Left ventricle myocardium inferior (tissue), 1 donor: ENCODE measurements at regions not wholly inside any gene's neighbourhood (a gene's known extent, or its start where the extent isn't known, plus 50 kb on each side); places are given as distances from the start of the nearest gene placed in this dataset.

Experiments used
- DNase-seq: peaks from one replicate; pipeline ENCODE4 v3.0.0-alpha.2; 2020
- H3K27ac ChIP-seq: fragments of 200-600 bp; replicated peaks from 2 replicates; pipeline ENCODE4 v1.8.0; 2021
- H3K27me3 ChIP-seq: fragments of 200-600 bp; 2 replicates; pipeline ENCODE4 v1.8.0; 2021; ENCODE audit warnings: low read depth
- H3K36me3 ChIP-seq: fragments of 200-600 bp; 2 replicates; pipeline ENCODE4 v1.8.0; 2021
- H3K4me1 ChIP-seq: fragments of 200-600 bp; 2 replicates; pipeline ENCODE4 v1.8.0; 2021
- H3K4me3 ChIP-seq: fragments of 200-600 bp; 2 replicates; pipeline ENCODE4 v1.8.0; 2021; ENCODE audit warnings: mild to moderate bottlenecking, moderate library complexity
- H3K9me3 ChIP-seq: fragments of 200-600 bp; replicated peaks from 2 replicates; pipeline ENCODE4 v1.8.0; 2021
- CTCF ChIP-seq: fragments of 200-600 bp; IDR thresholded peaks from 2 replicates; pipeline ENCODE4 v1.8.0; 2021; ENCODE audit warnings: antibody characterized with exemption, mild to moderate bottlenecking, borderline replicate concordance
- intact Hi-C: fragments of 100-400 bp; cut with micrococcal nuclease; formaldehyde crosslinking; loops from one replicate; pipeline ENCODE4 v1.11.0; 2022
- donor health status: DM: no; HTN: yes; CAD: no; lungs with severe emphysema.

DNA sequence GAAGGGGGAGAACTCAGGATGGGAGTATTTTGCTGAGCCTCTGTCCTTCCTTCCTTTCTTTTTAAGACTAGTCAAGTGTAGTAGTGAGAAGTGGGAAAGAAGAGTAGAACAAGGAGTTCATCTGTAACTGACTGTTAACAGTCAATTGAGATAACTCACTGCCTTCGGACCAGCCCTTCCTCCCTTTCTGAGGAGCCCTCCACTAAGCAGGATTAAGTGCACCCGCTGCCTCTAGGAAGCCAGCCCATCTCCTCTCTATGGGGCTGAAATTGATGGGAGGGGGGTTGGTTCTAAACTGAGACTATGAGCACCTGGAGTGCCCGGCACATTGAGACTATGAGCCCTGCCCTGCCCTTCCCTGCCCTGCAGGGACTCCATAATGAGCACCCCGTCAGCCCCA is 72.7 kb upstream of the TINAGL1 start:
- TF ChIP-seq CTCF = no peak
- intact Hi-C loops = no loop called here
- DNase-seq = no peak
- Histone ChIP-seq H3K4me3 (no peak overlapping the region), H3K27me3 (peaks cover 59% of the 10 kb centered on the region), H3K27ac (no peak overlapping the region), H3K9me3 (no peaks in the 10 kb centered on the region), H3K36me3 (no peaks in the 10 kb centered on the region), H3K4me1 (no peaks in the 10 kb centered on the region)

GRCh38 chr1:31504001-31504400 is 72.3 kb upstream of the TINAGL1 start:
- peaks cover 62% of the 10 kb centered on the region for H3K27me3 ChIP-seq
- intact Hi-C loops = no loop called here

GRCh38 chr1:31505911-31506497 is 70.3 kb upstream of the TINAGL1 start:
- Histone ChIP-seq H3K4me1 (no peaks in the 10 kb centered on the region), H3K36me3 (no peaks in the 10 kb centered on the region), H3K9me3 (no peaks in the 10 kb centered on the region), H3K4me3 (no peak overlapping the region), H3K27me3 (peaks cover 75% of the 10 kb centered on the region), H3K27ac (no peak overlapping the region)
- intact Hi-C loops = no loop called here
- TF ChIP-seq CTCF = no peak
- DNase-seq = no peak

More at GRCh38 chr1:31504001-31504400, 72.3 kb upstream of the TINAGL1 start:
- H3K36me3 ChIP-seq = no peaks in the 10 kb centered on the region
- no peak overlapping the region for H3K4me3 ChIP-seq
- H3K27ac ChIP-seq = no peak overlapping the region
- no peak for DNase-seq
- no peaks in the 10 kb centered on the region for H3K9me3 ChIP-seq
- no peak for TF ChIP-seq CTCF
- H3K4me1 ChIP-seq = no peaks in the 10 kb centered on the region

GRCh38 chr1:31507221-31507620 is 69.1 kb upstream of the TINAGL1 start:
- intact Hi-C loops = no loop called here
- no peak for TF ChIP-seq CTCF
- Histone ChIP-seq H3K9me3 (no peaks in the 10 kb centered on the region), H3K4me3 (no peak overlapping the region), H3K27me3 (peaks cover 74% of the 10 kb centered on the region), H3K4me1 (no peaks in the 10 kb centered on the region), H3K36me3 (no peaks in the 10 kb centered on the region), H3K27ac (no peak overlapping the region)
- DNase-seq = no peak

DNA sequence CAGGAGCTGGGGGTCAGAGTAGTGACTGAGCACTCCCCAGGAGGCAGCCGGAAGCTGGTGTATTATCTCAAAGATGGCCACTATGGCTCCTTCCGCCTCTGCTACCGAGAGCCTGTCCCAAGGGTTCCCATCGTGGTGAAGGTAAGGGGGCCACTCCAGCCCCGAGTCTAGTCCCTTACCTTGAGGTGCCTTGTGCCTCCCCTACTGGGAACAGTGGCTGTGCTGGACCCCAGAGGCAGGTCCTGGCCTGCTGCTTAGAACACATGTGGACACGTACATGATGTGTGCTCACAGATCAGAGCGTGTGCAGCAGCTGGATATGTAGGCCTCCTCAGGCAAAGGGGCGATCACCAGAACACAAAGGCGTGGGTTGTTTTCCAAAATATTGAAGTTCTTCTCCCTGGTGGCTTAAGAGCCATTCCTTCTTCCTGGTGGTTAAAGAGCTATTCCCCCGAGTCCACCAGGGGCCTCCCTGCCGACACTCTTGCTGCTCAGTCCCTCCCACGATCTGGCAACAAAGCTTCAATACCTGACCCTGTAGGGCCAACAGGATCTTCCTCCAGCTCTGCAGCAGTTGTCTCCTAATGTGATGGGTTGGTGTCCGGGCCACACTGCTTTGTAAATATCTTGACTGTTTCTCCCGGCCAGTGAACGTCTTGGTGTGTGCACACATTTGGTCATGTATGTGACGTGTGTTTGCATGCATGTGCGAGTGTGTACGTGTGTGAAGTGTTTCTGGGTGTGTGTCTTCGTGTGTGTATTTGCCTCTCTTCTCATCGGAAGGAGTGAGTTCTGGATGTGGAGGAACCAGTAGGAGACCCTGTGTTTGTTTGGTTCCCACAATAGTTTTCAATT is 68.4 kb upstream of the TINAGL1 start:
- Histone ChIP-seq H3K36me3 (no peaks in the 10 kb centered on the region), H3K27ac (no peak overlapping the region), H3K4me1 (no peaks in the 10 kb centered on the region), H3K4me3 (no peak overlapping the region), H3K27me3 (peaks cover 68% of the 10 kb centered on the region), H3K9me3 (no peaks in the 10 kb centered on the region)
- DNase-seq = no peak
- TF ChIP-seq CTCF = no peak
- intact Hi-C loops = no loop called here
